CD4-positive, alpha-beta T cell (primary cell): ENCODE measurements at regions not wholly inside any gene's neighbourhood (a gene's known extent, or its start where the extent isn't known, plus 50 kb on each side); places are given as distances from the start of the nearest gene placed in this dataset.

Source experiments
- ATAC-seq: fragments of 200-7000 bp; cut with Tn5 transposase; one replicate; pipeline ENCODE4 v1.10.0; 2022; ENCODE audit warnings: mild to moderate bottlenecking; ENCODE audit not compliant: poor library complexity
- CTCF ChIA-PET: fragments of 350-600 bp; sonication (Branson Sonifier 250); formaldehyde crosslinking; loops from one replicate; lab custom pipeline; 2021; ENCODE audit warnings: antibody characterized with exemption, inconsistent platforms; lab: Charles Lee
- POLR2A ChIA-PET: fragments of 350-600 bp; sonication (Branson Sonifier 250); formaldehyde crosslinking; loops from one replicate; lab custom pipeline; 2021; ENCODE audit warnings: antibody characterized with exemption, inconsistent platforms; lab: Charles Lee
- DNase-seq, 14 experiments: peaks; one replicate each; pipeline ENCODE4 v3.0.0-alpha.2; 2013 to 2020; ENCODE audit warnings: mixed read lengths in 2 of 14
- H3K27ac ChIP-seq, 2 donors: one replicate each; pipeline versions ENCODE4 v1.5.1 to v1.7.0; 2013; ENCODE audit warnings: low read length in 2 of 2, low read depth in 1 of 2, mild to moderate bottlenecking in 1 of 2
- H3K27me3 ChIP-seq, 2 experiments: 1 replicate in 1 of 2; 2 replicates in 1 of 2; pipeline versions ENCODE4 v1.6.1 to v1.7.0; 2013; ENCODE audit warnings: low read length in 2 of 2, control low read depth in 1 of 2, mild to moderate bottlenecking in 1 of 2, moderate library complexity in 1 of 2; ENCODE audit not compliant: insufficient read depth in 2 of 2, control insufficient read depth in 1 of 2
- H3K36me3 ChIP-seq: one replicate; pipeline ENCODE4 v1.6.1; 2013; ENCODE audit warnings: low read length, control low read depth; ENCODE audit not compliant: insufficient read depth
- H3K4me1 ChIP-seq: one replicate; pipeline ENCODE4 v1.6.1; 2013; ENCODE audit warnings: low read length, control low read depth; ENCODE audit not compliant: insufficient read depth
- H3K4me3 ChIP-seq: one replicate; pipeline ENCODE4 v1.5.1; 2013; ENCODE audit warnings: mild to moderate bottlenecking, low read length, moderate library complexity
- H3K9me3 ChIP-seq, 2 experiments: 1 replicate in 1 of 2; 2 replicates in 1 of 2; pipeline versions ENCODE4 v1.6.1 to v1.7.0; 2013; ENCODE audit warnings: low read length in 2 of 2, mild to moderate bottlenecking in 2 of 2, control low read depth in 1 of 2, moderate library complexity in 1 of 2; ENCODE audit not compliant: control insufficient read depth in 1 of 2, insufficient read depth in 1 of 2
- H3K27ac Mint-ChIP-seq: one replicate; pipeline ENCODE4 v1.8.0; 2020; ENCODE audit warnings: mixed read lengths
- H3K27me3 Mint-ChIP-seq: one replicate; pipeline ENCODE4 v1.8.0; 2021; ENCODE audit warnings: mixed read lengths
- H3K36me3 Mint-ChIP-seq: one replicate; pipeline ENCODE4 v1.8.0; 2021; ENCODE audit warnings: low read depth, mixed read lengths
- H3K4me1 Mint-ChIP-seq: one replicate; pipeline ENCODE4 v1.8.0; 2021; ENCODE audit warnings: low read depth, mixed read lengths
- H3K4me3 Mint-ChIP-seq: one replicate; pipeline ENCODE4 v1.8.0; 2020; ENCODE audit warnings: mild to moderate bottlenecking, mixed read lengths
- H3K9me3 Mint-ChIP-seq: one replicate; pipeline ENCODE4 v1.8.0; 2020; ENCODE audit warnings: mixed read lengths
- CTCF ChIP-seq: fragments of 200-600 bp; IDR thresholded peaks from one replicate; pipeline ENCODE4 v1.8.0; 2022; ENCODE audit warnings: antibody characterized with exemption, mild to moderate bottlenecking
- intact Hi-C, 2 experiments: fragments of 100-400 bp; cut with DNase I in 1 of 2; cut with micrococcal nuclease in 1 of 2; formaldehyde crosslinking; loops; one replicate each; pipeline versions ENCODE4 v1.15.1 to v1.9.0; 2023 to 2025; cut with DNase I, micrococcal nuclease

GRCh38 chr2:105573910-105574655 is 170.6 kb upstream of the NCK2 start:
- Histone ChIP-seq H3K4me3 (no peak overlapping the region), H3K36me3 (no peaks in the 10 kb centered on the region), H3K27ac (no peak overlapping the region), H3K9me3 (no peaks in the 10 kb centered on the region), H3K27me3 (no peaks in the 10 kb centered on the region), H3K4me1 (peaks cover 17% of the 10 kb centered on the region)
- H3K27me3 Mint-ChIP-seq: peaks cover 4% of the 10 kb centered on the region
- H3K9me3 Mint-ChIP-seq: no peaks in the 10 kb centered on the region
- TF ChIP-seq CTCF: no peak
- H3K4me3 Mint-ChIP-seq: no peak overlapping the region
- ChIA-PET CTCF (no interaction called here), POLR2A (interaction anchor here (1.0 kb wide), 1 partner anchor 164 kb away, joined by 3 read pairs; no protein-coding TSS in a partner anchor)
- ATAC-seq (no peak), DNase-seq (no peak)
- H3K4me1 Mint-ChIP-seq: peaks cover 28% of the 10 kb centered on the region
- no peak overlapping the region for H3K27ac Mint-ChIP-seq
- intact Hi-C loops: loop anchor here in 1 of 2 experiments (10.0 kb wide), 1 partner anchor 181 kb away; no protein-coding TSS in a partner anchor
- no peaks in the 10 kb centered on the region for H3K36me3 Mint-ChIP-seq

GRCh38 chr2:105573490-105573889 is 171.2 kb upstream of the NCK2 start:
- H3K27ac ChIP-seq: no peak overlapping the region
- POLR2A ChIA-PET: no interaction called here
- DNase-seq (peak in 1 of 14 experiments; percentile 11), ATAC-seq (no peak)
- H3K27me3 Mint-ChIP-seq: peaks cover 4% of the 10 kb centered on the region
- no peaks in the 10 kb centered on the region for H3K27me3 ChIP-seq
- intact Hi-C loops: loop anchor here in 1 of 2 experiments (10.0 kb wide), 1 partner anchor 181 kb away; no protein-coding TSS in a partner anchor
- H3K36me3 Mint-ChIP-seq: no peaks in the 10 kb centered on the region
- H3K4me3 Mint-ChIP-seq: no peak overlapping the region
- no peaks in the 10 kb centered on the region for H3K36me3 ChIP-seq
- H3K4me1 Mint-ChIP-seq: peaks cover 28% of the 10 kb centered on the region
- H3K4me1 ChIP-seq: peaks cover 17% of the 10 kb centered on the region
- no peaks in the 10 kb centered on the region for H3K9me3 Mint-ChIP-seq
- CTCF ChIA-PET: no interaction called here
- no peak for TF ChIP-seq CTCF
- peak overlapping the region; percentile 2 for H3K27ac Mint-ChIP-seq
- no peak overlapping the region for H3K4me3 ChIP-seq
- no peaks in the 10 kb centered on the region for H3K9me3 ChIP-seq

- no peaks in the 10 kb centered on the region for H3K36me3 Mint-ChIP-seq
- H3K4me3 Mint-ChIP-seq: no peak overlapping the region
- TF ChIP-seq CTCF: no peak
- H3K9me3 Mint-ChIP-seq: no peaks in the 10 kb centered on the region
- H3K27me3 Mint-ChIP-seq: peaks cover 4% of the 10 kb centered on the region
- ATAC-seq (no peak), DNase-seq (no peak)
- Histone ChIP-seq H3K4me1 (peaks cover 12% of the 10 kb centered on the region), H3K36me3 (no peaks in the 10 kb centered on the region), H3K9me3 (no peaks in the 10 kb centered on the region), H3K27ac (no peak overlapping the region), H3K4me3 (no peak overlapping the region), H3K27me3 (no peaks in the 10 kb centered on the region)
- H3K27ac Mint-ChIP-seq: no peak overlapping the region
- intact Hi-C loops: loop anchor here in 1 of 2 experiments (10.0 kb wide), 1 partner anchor 183 kb away; no protein-coding TSS in a partner anchor
- H3K4me1 Mint-ChIP-seq: peaks cover 24% of the 10 kb centered on the region
- POLR2A ChIA-PET: no interaction called here
- CTCF ChIA-PET: no interaction called here
These were observed 172.7 kb upstream of the FHL2 start for GRCh38 chr2:105571445-105571987.
